HG02943 (cell line): ENCODE measurements at regions not wholly inside any gene's neighbourhood (a gene's known extent, or its start where the extent isn't known, plus 50 kb on each side); places are given as distances from the start of the nearest gene placed in this dataset.
"Not testable (repeated sequence)": the region's sequence is repeated elsewhere in the genome, so short reads cannot be mapped to it uniquely, and the experiment has no call there.

ENCODE experiments used
- ATAC-seq: cut with Tn5 transposase; IDR thresholded peaks from one replicate; pipeline ENCODE4 v1.9.1; 2021; ENCODE audit warnings: mild to moderate bottlenecking, low read depth, moderate library complexity; ENCODE audit not compliant: unreplicated experiment

DNA sequence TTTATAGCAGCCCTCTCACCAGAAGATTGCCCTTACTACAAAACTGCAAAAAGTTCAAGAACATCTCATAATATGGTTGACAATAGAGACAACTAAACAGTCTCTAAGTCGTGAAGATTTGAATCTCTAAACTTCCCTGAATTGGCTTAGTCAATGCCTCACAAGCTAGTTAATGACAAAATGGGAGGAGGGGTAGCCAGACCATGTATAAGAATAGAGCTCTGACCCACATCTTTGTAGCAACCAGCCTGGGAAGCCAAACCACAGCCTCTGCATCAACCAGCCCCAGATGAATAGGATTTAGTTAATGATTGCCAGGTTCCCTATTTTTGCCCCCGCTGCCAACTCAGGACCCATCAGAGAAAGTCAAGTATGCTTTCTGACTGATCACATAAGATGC lies 1265.9 kb upstream of the PCDH10 start:
- not testable (repeated sequence) for ATAC-seq

GRCh38 chr4:131925662-131926061 lies 1223.4 kb upstream of the PCDH10 start:
- not testable (repeated sequence) for ATAC-seq

- not testable (repeated sequence) for ATAC-seq
Observed at GRCh38 chr4:131967646-131968045, 1181.4 kb upstream of the PCDH10 start.

DNA sequence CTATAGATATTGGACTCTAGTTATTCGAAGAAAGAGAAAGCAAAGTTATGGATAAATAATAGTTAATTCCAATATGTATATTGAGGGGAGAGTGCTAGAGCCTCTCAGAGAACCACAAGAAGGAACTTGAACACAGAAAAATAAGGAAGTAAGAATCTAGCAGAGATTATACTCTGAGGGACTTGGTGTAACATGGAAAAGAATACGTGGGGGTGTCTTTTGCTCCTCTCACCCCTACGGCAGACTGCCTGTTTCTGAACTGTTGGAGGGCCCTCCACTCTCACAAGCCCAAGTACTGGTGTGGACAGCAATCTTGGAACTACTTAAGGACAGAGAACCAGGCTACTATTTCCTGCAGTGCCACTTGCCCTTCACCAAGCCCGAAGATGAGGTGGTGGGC lies 1174.4 kb upstream of the PCDH10 start:
- ATAC-seq, result no peak

DNA sequence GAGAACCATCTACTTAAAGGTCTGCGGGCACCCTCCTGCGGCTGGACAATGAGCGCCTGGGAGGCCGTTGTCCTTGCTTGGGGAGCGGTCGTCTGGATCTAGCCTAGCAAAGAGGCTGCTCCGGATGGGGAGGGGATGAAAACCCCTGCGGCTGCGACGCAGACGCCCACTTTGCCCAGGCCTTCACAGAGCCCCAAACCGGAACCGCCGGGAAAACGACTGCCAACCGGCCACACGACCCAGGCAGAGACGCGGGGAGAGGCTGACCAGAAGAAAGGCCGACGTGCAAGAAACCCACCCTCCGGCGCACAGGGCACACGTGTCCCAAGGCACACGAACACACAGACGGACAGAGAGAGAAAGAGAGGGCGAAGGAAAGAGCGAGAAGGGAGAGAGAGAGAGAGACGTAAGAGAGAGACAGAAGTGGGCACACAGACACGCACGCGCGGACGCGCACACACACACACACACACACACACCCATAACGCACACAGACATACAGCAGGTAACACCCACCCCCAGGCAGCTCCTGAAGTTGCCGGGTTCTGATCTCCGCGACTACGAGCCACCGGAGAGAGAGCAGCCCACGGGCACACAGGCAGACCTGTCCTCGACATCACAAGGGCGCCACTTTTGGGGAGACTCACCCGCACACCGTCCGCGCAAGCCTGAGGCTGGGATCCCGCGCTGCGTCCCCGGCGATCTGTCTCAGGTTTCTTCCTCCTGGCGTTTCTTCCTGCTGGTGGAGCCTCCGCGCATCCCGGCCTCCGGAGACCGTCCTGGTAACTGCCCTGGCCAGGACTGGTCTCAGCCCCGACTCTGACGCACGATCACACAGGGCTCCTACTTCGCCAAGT lies 1173.6 kb upstream of the PCDH10 start:
- ATAC-seq, result not testable (repeated sequence)

- not testable (repeated sequence) for ATAC-seq
Observed at GRCh38 chr4:131976133-131977002, 1172.7 kb upstream of the PCDH10 start.

- no peak for ATAC-seq
Observed at GRCh38 chr4:131978120-131978519, 1171.0 kb upstream of the PCDH10 start.

- ATAC-seq, result no peak
Observed at GRCh38 chr4:131989576-131989975, 1159.5 kb upstream of the PCDH10 start.

- ATAC-seq, result no peak
Observed at GRCh38 chr4:132001542-132001941, 1147.6 kb upstream of the PCDH10 start.

GRCh38 chr4:132003593-132003992 lies 1145.5 kb upstream of the PCDH10 start:
- no peak for ATAC-seq

- no peak for ATAC-seq
Observed at GRCh38 chr4:132015321-132015720, 1133.8 kb upstream of the PCDH10 start.

GRCh38 chr4:132016703-132017350 lies 1132.3 kb upstream of the PCDH10 start:
- no peak for ATAC-seq

GRCh38 chr4:132026166-132026565 lies 1122.9 kb upstream of the PCDH10 start:
- ATAC-seq, result no peak

GRCh38 chr4:132026816-132027215 lies 1122.3 kb upstream of the PCDH10 start:
- ATAC-seq, result no peak

DNA sequence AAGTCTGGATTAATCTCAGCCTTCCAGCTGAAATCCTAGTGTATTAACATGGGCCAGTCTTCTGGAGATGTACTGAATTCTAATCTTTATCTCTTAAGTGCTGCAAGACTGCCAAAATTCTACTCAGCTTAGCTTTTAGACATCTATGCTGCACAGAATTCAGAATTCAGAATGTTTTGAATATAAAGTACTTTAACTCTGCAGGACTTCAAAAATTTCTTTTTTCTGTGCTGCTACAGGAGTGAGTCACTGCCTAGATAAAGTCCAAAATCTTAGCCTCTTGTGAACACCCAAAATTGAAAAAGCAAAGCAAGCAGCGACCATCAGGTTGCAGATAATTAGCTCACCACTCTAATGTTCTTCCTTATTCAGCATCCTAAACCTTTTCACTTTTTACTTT lies 1092.6 kb upstream of the PCDH10 start:
- no peak for ATAC-seq

- ATAC-seq, result no peak
Observed at GRCh38 chr4:132059227-132059626, 1089.9 kb upstream of the PCDH10 start.

DNA sequence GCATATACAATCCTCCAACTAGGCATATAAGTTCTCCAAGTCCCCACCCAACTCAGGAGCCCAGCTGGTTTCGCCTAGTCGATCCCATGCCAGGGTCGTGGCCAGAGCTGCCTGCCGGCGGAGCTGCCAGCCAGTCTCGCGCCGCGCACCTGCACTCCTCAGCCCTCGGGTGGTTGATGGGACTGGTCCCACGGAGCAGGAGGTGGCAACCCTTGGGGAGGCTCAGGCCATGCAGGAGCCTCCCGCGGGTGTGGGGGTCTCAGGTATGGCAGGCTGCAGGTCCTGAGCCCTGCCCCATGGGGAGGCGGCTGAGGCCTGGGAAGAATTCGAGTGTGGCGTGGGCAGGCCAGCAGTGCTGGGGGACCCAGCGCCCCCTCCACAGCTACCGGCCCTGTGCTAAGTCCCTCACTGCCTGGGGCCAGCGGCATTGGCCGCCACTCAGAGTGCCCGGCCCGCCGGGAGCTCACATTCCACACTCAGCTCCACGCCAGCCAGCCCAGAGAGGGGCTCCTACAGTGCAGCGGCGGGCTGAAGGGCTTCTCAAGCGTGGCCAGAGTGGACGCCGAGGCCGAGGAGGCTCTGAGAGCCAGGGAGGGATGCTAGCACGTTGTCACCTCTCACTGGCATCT lies 1086.4 kb upstream of the PCDH10 start:
- ATAC-seq, result no peak

DNA sequence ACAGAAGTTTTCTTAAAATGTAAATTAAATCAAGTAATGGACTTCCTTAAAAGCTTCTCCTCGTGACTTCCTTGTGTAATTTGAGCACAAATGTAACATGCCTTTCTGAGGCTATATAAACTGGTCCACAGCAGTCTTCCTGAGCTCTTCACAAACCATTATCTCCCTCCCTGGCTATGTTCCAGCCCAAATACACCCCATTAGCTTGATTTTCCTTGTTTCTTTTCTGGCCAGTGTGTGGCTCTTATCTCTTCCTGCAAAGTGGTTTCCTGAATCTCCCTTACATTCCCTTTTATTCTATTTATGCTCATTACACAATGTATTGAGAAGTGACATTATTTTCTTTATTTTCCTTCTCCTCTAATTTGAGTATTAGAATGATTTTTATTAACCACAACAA lies 1085.3 kb upstream of the PCDH10 start:
- ATAC-seq, result no peak

DNA sequence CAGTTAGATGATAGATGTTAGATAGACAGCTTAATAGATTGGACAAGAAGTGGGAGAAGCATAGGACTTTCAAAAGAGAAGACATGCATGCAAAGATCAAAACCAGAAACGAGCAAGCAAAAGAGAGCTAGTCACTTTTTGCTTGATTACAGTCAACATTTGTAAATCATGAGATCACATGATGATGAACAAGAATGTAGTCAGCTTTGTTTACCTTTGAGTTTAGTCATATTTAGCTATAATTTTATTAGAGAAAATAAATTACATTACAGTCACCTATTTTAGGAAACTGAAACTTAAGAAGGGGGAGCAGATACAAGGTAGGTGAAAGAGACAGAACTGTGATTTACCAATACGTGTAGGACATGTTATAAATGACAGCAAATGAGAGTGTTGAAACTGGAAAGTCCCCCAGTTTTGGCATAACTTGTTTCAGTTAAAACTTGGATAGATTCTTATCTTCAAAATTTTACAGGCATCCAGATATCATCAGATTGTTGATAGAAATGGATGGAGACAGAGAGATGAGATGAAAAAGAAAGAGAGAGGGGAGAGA lies 1083.1 kb upstream of the PCDH10 start:
- ATAC-seq, result no peak

DNA sequence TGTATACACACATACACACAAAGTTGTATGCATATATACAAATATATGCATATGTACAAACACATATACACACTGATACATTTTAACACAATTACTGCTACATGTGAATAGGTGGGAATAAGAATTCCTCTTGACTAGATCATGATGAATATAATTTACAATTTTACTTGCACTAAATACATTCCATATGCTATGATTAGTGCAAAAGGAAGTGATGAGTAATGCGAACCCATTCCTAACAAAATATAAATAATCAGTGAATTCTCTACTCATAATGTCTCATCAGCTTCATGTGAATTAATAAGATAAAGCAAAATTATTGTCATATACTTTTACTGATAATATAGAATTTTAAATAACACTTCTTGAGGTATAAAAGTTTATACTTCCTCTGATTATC lies 1077.3 kb upstream of the PCDH10 start:
- no peak for ATAC-seq
